GM21447 (cell line): ENCODE measurements at regions not wholly inside any gene's neighbourhood (a gene's known extent, or its start where the extent isn't known, plus 50 kb on each side); places are given as distances from the start of the nearest gene placed in this dataset.
"Not testable (repeated sequence)": the region's sequence is repeated elsewhere in the genome, so short reads cannot be mapped to it uniquely, and the experiment has no call there.

Experiments
- ATAC-seq: cut with Tn5 transposase; IDR thresholded peaks from one replicate; pipeline ENCODE4 v1.9.1; 2021; ENCODE audit not compliant: unreplicated experiment

GRCh38 chr2:43074592-43075053, 151.8 kb downstream of the ZFP36L2 start:
- no peak for ATAC-seq

DNA sequence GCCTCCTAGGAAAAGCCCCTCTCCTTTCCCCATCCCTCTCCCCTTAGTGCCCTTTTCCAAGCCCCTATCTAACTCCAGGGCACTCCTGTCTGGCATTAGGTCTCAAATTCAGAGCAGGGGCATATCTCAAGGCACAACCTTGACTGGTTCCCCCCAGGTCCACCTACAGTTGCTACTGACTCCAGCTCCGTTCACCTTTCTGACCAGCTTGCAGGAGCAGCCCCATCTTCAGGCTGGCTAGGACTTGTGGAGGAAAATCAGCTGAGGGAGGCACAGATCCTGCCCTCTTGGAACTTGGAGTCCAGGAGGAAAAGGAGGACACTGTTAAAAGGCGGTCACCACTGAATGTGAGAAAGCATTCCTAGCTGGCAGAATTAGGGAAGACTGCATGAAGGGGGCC, 152.4 kb downstream of the ZFP36L2 start:
- no peak for ATAC-seq

GRCh38 chr2:43073401-43073825, 153.0 kb downstream of the ZFP36L2 start:
- no peak for ATAC-seq

DNA sequence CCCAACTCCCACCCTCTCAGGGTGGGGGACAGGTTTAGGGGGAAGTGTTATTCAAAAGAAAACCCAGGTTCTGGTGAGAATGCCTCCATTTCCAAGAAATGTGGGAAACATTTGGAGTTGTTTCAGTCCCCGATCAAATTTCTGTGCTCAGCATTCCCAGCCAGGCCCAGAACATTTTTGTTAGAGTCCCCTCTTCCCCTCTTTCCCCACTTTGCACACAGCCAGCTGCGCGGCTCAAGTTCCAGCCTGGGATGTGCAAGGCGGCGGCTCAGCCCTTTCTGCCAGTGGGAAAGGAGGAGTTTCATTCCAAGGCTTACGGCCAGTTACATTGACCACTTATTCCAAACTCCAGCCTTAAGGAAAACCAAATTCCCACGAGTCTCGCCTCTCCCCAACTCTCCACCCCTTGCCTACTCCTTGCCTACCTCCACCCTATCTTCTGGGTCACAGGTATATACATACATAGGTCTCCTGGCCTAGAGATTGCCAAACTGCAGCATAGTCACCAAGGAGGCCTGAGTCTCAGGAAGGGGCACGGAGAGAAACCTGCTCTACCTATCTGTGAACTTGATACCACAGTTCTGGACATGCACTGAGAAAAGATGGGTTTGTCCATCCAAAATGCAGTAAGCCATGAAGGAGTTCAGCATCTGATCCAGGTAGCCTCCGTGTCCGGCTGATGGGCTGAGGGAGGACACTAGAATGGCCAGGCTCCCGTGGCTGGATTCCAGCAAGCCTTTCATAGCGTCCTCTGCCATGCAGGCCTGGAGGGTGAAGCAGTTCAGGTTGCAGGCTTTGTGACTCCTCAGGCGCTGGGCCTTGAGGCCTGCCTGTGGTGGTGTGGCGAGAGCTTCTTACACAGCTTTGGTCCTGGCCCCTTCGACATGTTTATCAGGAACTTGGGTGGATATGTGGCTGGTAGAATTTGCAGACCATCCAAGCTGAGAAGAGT, 154.5 kb downstream of the ZFP36L2 start:
- no peak for ATAC-seq

DNA sequence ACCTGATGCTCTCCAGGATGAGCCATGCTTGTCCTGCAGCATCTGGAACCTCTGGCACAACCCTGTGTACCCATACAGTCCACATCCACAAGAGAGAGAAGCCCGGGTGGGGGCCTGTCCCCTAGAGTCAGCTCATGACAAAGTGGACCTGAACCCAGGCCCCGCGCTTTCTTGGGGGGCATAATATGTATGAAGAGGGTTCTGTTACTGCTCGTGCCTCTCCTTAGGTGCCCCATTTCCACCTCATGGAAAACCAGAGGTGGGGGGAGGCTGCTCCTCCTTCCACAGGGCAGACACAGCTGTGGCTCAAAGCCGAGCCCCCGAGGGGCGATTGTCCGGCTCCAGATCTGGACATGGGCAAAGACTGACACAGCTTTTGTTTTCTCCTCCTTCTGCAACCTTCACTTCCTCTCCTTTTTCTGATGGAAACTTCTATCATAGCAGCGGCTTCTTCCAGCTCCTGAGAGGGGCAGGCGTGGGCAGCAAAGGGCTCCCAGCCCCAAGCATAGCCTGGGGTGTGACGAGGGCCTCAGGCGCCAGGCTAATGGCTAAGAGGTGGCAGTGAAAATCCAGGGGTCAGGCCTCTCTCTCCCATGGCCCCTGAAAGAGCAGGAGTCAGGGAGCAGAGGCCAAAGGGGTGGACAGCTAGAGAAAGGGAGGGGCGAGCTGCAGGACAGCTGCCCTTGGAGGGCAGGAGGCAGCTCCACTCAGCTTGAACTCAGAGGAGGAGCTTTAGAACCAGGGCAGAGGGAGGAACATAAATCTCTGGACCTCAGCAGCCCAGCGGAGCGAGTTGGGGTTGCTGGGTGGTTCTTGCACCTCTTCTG, 155.5 kb downstream of the ZFP36L2 start:
- no peak for ATAC-seq

GRCh38 chr2:43070030-43070429, 156.4 kb downstream of the ZFP36L2 start:
- ATAC-seq: no peak

DNA sequence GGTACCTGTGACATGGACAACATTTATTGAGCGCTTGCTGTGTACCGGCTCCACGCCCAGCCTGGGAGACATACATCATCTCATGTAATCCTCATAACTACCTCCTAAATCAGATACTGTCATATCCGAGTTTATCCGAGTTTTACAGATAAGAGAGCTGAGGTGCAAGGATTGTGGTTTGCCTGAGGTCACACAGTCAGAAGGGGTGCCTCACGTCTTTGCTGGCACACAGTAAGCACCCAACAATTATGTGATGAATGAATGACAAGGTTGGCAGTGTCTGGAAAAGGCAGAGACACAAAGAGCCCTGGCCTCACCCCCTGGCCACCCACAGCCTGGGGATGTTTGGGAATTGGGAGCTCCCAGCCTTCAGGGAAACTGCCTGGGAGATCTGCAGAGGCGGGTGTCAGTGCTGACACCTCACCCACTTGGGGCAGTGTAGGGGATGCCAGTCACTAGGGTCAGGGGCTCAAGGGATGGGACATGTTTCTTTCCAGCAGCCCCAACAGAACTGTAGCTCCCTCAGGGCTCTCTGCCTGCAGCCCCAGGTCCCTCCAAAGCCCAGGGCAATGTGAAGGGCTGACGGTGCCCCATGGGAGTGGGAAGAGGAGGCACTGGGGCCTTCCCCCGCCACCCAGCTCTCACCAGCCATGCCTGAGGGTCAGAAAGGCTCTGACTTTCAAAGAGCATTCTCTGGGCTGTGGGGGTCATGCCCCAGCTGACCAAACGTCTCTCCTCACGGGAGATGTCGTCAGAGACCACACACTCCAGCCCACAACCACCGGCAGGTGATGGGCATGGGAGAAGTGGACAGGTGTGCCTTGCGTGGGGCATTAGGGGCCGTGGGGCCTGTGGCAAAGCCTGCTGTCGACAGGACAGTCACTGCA, 157.5 kb downstream of the ZFP36L2 start:
- ATAC-seq: no peak

GRCh38 chr2:43068041-43068533, 158.3 kb downstream of the ZFP36L2 start:
- no peak for ATAC-seq

- no peak for ATAC-seq
Measured at GRCh38 chr2:43067254-43068040, 159.0 kb downstream of the ZFP36L2 start.

- ATAC-seq: not testable (repeated sequence)
Measured at GRCh38 chr2:43066541-43067253, 159.7 kb downstream of the ZFP36L2 start.

- no peak for ATAC-seq
Measured at GRCh38 chr2:43065871-43066270, 160.5 kb downstream of the ZFP36L2 start.

DNA sequence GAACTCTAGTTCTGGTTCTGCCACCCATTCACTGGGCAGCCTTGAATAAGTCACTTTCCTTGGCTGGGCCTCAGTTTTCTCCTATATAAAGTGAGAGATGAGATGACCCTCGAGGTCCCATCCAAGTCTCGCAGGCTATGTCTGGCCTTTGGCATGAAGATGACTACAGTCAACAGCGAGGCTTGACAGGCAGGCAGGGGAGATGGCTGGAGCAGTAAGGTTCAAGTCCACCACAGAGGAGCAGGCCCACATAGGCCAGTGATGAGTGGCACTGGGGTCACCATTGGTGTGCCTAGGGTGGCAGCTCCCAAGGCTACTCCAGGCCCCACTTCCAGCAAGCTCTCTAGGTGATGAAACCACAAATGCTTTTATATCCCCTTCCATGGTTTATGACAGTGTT, 161.4 kb downstream of the ZFP36L2 start:
- ATAC-seq: no peak

- not testable (repeated sequence) for ATAC-seq
Measured at GRCh38 chr2:43063096-43063495, 163.3 kb downstream of the ZFP36L2 start.

DNA sequence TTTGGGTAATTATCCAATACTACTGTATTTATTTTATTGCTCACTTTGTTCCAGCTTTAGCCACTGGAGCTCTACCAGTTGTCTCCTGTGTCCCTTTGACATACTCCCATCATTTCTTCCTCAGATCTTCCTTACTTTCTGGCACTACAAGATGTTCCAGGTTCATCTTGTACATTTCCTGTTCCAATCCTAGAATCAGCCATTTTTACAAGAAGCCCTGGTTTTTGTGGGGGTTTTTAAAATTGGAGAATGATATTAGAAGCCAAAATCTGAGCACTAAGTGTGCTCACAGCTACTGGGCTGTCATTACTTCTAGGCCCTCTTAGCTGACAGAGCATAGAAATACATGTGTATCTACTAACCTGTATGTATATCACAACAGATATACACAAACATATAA, 164.3 kb downstream of the ZFP36L2 start:
- ATAC-seq: no peak

GRCh38 chr2:43060390-43061016, 165.9 kb downstream of the ZFP36L2 start:
- ATAC-seq: no peak

DNA sequence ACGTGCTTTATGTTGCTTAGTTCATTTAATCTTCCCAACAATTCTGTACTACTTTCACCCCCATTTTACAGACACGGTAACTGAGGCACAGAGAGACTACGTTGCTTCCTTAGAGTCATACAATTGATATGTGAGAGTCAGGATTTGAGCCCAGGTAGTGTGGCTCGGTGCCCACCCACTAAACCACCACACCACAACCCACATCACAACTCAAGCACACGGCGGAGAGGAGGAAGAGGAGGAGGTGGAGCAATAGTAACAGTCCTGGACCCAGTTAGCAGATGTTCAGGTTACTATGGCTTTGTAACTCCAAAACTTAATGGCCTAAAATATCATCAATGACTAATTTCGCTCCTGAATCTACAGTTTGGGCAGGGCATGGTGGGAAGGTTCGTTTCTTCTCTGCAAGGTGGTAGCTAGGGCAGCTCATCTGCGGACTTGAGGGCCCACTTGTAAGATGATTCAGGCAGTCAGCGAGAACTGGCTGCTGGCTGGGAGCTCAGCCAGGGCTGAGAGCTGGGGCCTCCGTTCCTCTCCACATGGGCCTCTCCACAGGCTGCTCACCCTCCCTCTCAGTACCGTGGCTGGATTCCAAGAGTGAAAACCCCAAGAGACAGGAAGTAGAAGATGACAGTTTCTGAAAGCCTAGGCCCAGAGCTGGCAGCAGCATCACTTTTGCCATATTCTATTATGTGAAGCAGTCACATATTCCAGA, 167.1 kb downstream of the ZFP36L2 start:
- peak; percentile 64 for ATAC-seq

GRCh38 chr2:43058726-43059110, 167.7 kb downstream of the ZFP36L2 start:
- ATAC-seq: no peak
